SK-N-DZ (cell line): ENCODE measurements at regions not wholly inside any gene's neighbourhood (a gene's known extent, or its start where the extent isn't known, plus 50 kb on each side); places are given as distances from the start of the nearest gene placed in this dataset.
"Not testable (repeated sequence)": the region's sequence is repeated elsewhere in the genome, so short reads cannot be mapped to it uniquely, and the experiment has no call there.

Source experiments
- DNase-seq: peaks from one replicate; pipeline ENCODE4 v3.0.0-alpha.2; 2015; ENCODE audit warnings: low spot score

GRCh38 chr18:63071701-63072141 lies 247.8 kb downstream of the BCL2 start:
- DNase-seq: no peak

- no peak for DNase-seq
Observed at GRCh38 chr18:63070767-63071502, 248.6 kb downstream of the BCL2 start.

GRCh38 chr18:63069496-63069895 lies 250.1 kb downstream of the BCL2 start:
- DNase-seq: no peak

- DNase-seq: no peak
Observed at GRCh38 chr18:63067939-63068338, 251.6 kb downstream of the BCL2 start.

- DNase-seq: no peak
Observed at GRCh38 chr18:63065172-63065571, 254.4 kb downstream of the BCL2 start.

- no peak for DNase-seq
Observed at GRCh38 chr18:63063171-63063570, 256.4 kb downstream of the BCL2 start.

- DNase-seq: no peak
Observed at GRCh38 chr18:63062246-63062645, 257.3 kb downstream of the BCL2 start.

GRCh38 chr18:63061303-63061702 lies 258.3 kb downstream of the BCL2 start:
- DNase-seq: no peak

GRCh38 chr18:63058521-63058920 lies 261.0 kb downstream of the BCL2 start:
- no peak for DNase-seq

- no peak for DNase-seq
Observed at GRCh38 chr18:63057707-63058106, 261.9 kb downstream of the BCL2 start.

- no peak for DNase-seq
Observed at GRCh38 chr18:63054901-63055584, 264.5 kb downstream of the BCL2 start.

- DNase-seq: no peak
Observed at GRCh38 chr18:63051928-63052327, 267.6 kb downstream of the BCL2 start.

- DNase-seq: not testable (repeated sequence)
Observed at GRCh38 chr18:63050667-63051395, 268.7 kb downstream of the BCL2 start.

- no peak for DNase-seq
Observed at GRCh38 chr18:63046375-63046774, 273.2 kb downstream of the BCL2 start.

GRCh38 chr18:63043516-63043915 lies 276.1 kb downstream of the BCL2 start:
- DNase-seq: no peak

GRCh38 chr18:63042351-63042750 lies 277.2 kb downstream of the BCL2 start:
- no peak for DNase-seq

- DNase-seq: no peak
Observed at GRCh38 chr18:63040788-63041410, 278.7 kb downstream of the BCL2 start.

GRCh38 chr18:63037491-63037890 lies 282.1 kb downstream of the BCL2 start:
- DNase-seq: no peak

GRCh38 chr18:63031375-63031774 lies 288.2 kb downstream of the BCL2 start:
- peak; percentile 94 for DNase-seq
